ENCODE measurements at regions not wholly inside any gene's neighbourhood (a gene's known extent, or its start where the extent isn't known, plus 50 kb on each side); places are given as distances from the start of the nearest gene placed in this dataset.

GRCh38 chr7:132063800-132064199 is 507.4 kb upstream of the PODXL start:
- no peak for DNase-seq (ENCODE audit: low read depth)
- no peak overlapping the region for H3K4me3 ChIP-seq (ENCODE audit: low read depth, low read length)
- TF ChIP-seq, protein P1, sequence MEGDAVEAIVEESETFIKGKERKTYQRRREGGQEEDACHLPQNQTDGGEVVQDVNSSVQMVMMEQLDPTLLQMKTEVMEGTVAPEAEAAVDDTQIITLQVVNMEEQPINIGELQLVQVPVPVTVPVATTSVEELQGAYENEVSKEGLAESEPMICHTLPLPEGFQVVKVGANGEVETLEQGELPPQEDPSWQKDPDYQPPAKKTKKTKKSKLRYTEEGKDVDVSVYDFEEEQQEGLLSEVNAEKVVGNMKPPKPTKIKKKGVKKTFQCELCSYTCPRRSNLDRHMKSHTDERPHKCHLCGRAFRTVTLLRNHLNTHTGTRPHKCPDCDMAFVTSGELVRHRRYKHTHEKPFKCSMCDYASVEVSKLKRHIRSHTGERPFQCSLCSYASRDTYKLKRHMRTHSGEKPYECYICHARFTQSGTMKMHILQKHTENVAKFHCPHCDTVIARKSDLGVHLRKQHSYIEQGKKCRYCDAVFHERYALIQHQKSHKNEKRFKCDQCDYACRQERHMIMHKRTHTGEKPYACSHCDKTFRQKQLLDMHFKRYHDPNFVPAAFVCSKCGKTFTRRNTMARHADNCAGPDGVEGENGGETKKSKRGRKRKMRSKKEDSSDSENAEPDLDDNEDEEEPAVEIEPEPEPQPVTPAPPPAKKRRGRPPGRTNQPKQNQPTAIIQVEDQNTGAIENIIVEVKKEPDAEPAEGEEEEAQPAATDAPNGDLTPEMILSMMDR (conservative IDR thresholded peaks at IDR 0.05; ENCODE audit: low read depth, low read length) = no peak

DNA sequence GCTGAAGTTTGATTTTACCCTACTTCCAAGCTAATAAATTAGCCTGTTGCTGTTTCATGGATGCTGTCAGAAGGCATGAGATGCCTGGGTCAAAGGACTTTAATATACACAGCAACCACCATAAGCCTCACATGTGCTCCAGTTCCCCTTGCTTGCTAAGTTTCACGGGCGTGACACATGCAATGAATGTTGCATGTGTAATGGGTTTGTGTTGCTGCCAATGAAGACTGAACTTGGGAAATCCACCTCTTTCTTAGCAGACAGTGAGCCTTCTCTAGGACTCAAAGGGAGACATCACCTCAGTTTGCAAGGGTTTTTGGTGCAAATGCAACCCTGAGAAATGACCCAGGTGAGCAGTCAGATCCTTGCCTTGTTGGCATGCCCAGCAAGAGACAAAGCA is 505.5 kb upstream of the PODXL start:
- no peak overlapping the region for H3K4me3 ChIP-seq (ENCODE audit: low read depth, low read length)
- TF ChIP-seq, protein P1 (conservative IDR thresholded peaks at IDR 0.05; ENCODE audit: low read depth, low read length) = no peak
- DNase-seq (ENCODE audit: low read depth) = no peak

GRCh38 chr7:132059141-132059540 is 502.7 kb upstream of the PODXL start:
- TF ChIP-seq, protein P1 (conservative IDR thresholded peaks at IDR 0.05; ENCODE audit: low read depth, low read length) = no peak

GRCh38 chr7:132055336-132056120 is 499.1 kb upstream of the PODXL start:
- no peak overlapping the region for H3K4me3 ChIP-seq (ENCODE audit: low read depth, low read length)
- no peak for DNase-seq (ENCODE audit: low read depth)
- TF ChIP-seq, protein P1 (conservative IDR thresholded peaks at IDR 0.05; ENCODE audit: low read depth, low read length) = no peak

More at GRCh38 chr7:132059141-132059540, 502.7 kb upstream of the PODXL start:
- no peak for DNase-seq (ENCODE audit: low read depth)
- no peak overlapping the region for H3K4me3 ChIP-seq (ENCODE audit: low read depth, low read length)

DNA sequence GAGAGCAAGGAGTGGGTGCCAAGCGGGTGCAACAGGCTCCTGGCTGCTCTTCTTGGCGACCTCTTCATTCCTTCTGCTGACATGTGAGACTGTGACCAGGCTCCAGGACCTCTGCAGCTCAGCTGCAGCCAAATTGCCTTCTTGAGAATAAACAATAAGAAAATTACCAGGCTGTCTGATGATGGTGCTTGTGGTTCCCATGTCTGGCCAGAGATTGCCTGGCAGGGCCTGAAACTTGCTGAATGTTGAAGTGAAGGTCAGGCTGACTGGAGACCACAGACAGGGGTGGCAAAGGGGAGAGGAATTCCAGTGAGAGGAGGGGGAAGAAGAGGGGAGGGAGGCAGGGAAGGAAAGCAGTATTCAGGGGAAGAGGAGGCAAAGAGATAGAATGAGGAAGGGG is 497.4 kb upstream of the PODXL start:
- TF ChIP-seq, protein P1 (conservative IDR thresholded peaks at IDR 0.05; ENCODE audit: low read depth, low read length) = no peak
- DNase-seq (ENCODE audit: low read depth) = no peak
- no peak overlapping the region for H3K4me3 ChIP-seq (ENCODE audit: low read depth, low read length)

GRCh38 chr7:132051311-132051710 is 494.9 kb upstream of the PODXL start:
- TF ChIP-seq, protein P1 (conservative IDR thresholded peaks at IDR 0.05; ENCODE audit: low read depth, low read length) = no peak
- no peak overlapping the region for H3K4me3 ChIP-seq (ENCODE audit: low read depth, low read length)
- no peak for DNase-seq (ENCODE audit: low read depth)
